ENCODE measurements at regions not wholly inside any gene's neighbourhood (a gene's known extent, or its start where the extent isn't known, plus 50 kb on each side); places are given as distances from the start of the nearest gene placed in this dataset.

GRCh38 chr6:147621263-147621662 lies 112.8 kb downstream of the SAMD5 start:
- no peak overlapping the region for H3K4me3 ChIP-seq (ENCODE audit: low read depth, low read length)
- no peak overlapping the region for H3K27ac ChIP-seq (ENCODE audit: low read depth, low read length)
- no peaks in the 10 kb centered on the region for H3K4me1 ChIP-seq (ENCODE audit: control insufficient read depth, insufficient read depth, low read length, unreplicated experiment)
- H2AFZ ChIP-seq (ENCODE audit: low read length, unreplicated experiment), result no peak overlapping the region
- no peaks in the 10 kb centered on the region for H3K79me2 ChIP-seq (ENCODE audit: control insufficient read depth, insufficient read depth, low read length, unreplicated experiment)
- H3K27me3 ChIP-seq (ENCODE audit: insufficient read depth, low read length), result no peaks in the 10 kb centered on the region
- no peaks in the 10 kb centered on the region for H3K36me3 ChIP-seq (ENCODE audit: insufficient read depth, low read length)

GRCh38 chr6:147621961-147622360 lies 113.5 kb downstream of the SAMD5 start:
- Histone ChIP-seq H3K27me3 (ENCODE audit: insufficient read depth, low read length) (no peaks in the 10 kb centered on the region), H3K4me1 (ENCODE audit: control insufficient read depth, insufficient read depth, low read length, unreplicated experiment) (no peaks in the 10 kb centered on the region), H3K79me2 (ENCODE audit: control insufficient read depth, insufficient read depth, low read length, unreplicated experiment) (no peaks in the 10 kb centered on the region), H3K36me3 (ENCODE audit: insufficient read depth, low read length) (no peaks in the 10 kb centered on the region), H2AFZ (ENCODE audit: low read length, unreplicated experiment) (no peak overlapping the region), H3K4me3 (ENCODE audit: low read depth, low read length) (no peak overlapping the region), H3K27ac (ENCODE audit: low read depth, low read length) (no peak overlapping the region)

GRCh38 chr6:147624946-147625515 lies 116.5 kb downstream of the SAMD5 start:
- Histone ChIP-seq H2AFZ (ENCODE audit: low read length, unreplicated experiment) (no peak overlapping the region), H3K79me2 (ENCODE audit: control insufficient read depth, insufficient read depth, low read length, unreplicated experiment) (no peaks in the 10 kb centered on the region)

DNA sequence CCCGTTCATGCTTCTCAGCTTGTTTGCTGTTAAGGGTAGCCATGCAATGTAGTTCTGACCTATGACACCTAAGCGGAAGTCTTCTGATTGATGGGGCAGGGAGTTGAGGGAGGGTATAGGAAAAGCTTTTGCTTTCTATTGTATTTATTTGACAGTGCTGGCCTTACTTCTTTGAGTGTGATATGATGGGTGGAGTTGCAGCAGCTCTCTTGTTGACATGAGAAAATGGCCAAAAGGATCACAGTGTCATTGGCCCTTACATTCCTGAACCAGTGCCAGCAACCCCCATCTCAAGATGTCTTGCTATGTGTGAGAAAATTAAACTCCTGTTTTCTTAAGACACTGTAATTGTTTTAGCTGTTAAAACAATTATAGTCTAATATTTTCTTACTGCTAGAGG lies 117.5 kb downstream of the SAMD5 start:
- H2AFZ ChIP-seq (ENCODE audit: low read length, unreplicated experiment), result no peak overlapping the region
- H3K36me3 ChIP-seq (ENCODE audit: insufficient read depth, low read length), result no peaks in the 10 kb centered on the region
- H3K79me2 ChIP-seq (ENCODE audit: control insufficient read depth, insufficient read depth, low read length, unreplicated experiment), result no peaks in the 10 kb centered on the region
- H3K4me3 ChIP-seq (ENCODE audit: low read depth, low read length), result no peak overlapping the region
- H3K27me3 ChIP-seq (ENCODE audit: insufficient read depth, low read length), result no peaks in the 10 kb centered on the region
- no peaks in the 10 kb centered on the region for H3K4me1 ChIP-seq (ENCODE audit: control insufficient read depth, insufficient read depth, low read length, unreplicated experiment)
- no peak overlapping the region for H3K27ac ChIP-seq (ENCODE audit: low read depth, low read length)

More at GRCh38 chr6:147624946-147625515, 116.5 kb downstream of the SAMD5 start:
- Histone ChIP-seq H3K4me3 (ENCODE audit: low read depth, low read length) (no peak overlapping the region), H3K4me1 (ENCODE audit: control insufficient read depth, insufficient read depth, low read length, unreplicated experiment) (no peaks in the 10 kb centered on the region), H3K27ac (ENCODE audit: low read depth, low read length) (no peak overlapping the region), H3K36me3 (ENCODE audit: insufficient read depth, low read length) (no peaks in the 10 kb centered on the region), H3K27me3 (ENCODE audit: insufficient read depth, low read length) (no peaks in the 10 kb centered on the region)

GRCh38 chr6:147627411-147627810 lies 118.9 kb downstream of the SAMD5 start:
- H3K27me3 ChIP-seq (ENCODE audit: insufficient read depth, low read length), result no peaks in the 10 kb centered on the region
- no peaks in the 10 kb centered on the region for H3K36me3 ChIP-seq (ENCODE audit: insufficient read depth, low read length)
- no peaks in the 10 kb centered on the region for H3K4me1 ChIP-seq (ENCODE audit: control insufficient read depth, insufficient read depth, low read length, unreplicated experiment)
- no peaks in the 10 kb centered on the region for H3K79me2 ChIP-seq (ENCODE audit: control insufficient read depth, insufficient read depth, low read length, unreplicated experiment)
- H2AFZ ChIP-seq (ENCODE audit: low read length, unreplicated experiment), result no peak overlapping the region
- no peak overlapping the region for H3K27ac ChIP-seq (ENCODE audit: low read depth, low read length)
- H3K4me3 ChIP-seq (ENCODE audit: low read depth, low read length), result no peak overlapping the region

GRCh38 chr6:147633191-147633590 lies 124.7 kb downstream of the SAMD5 start:
- H3K27me3 ChIP-seq (ENCODE audit: insufficient read depth, low read length), result no peaks in the 10 kb centered on the region; the same call in 1 of the 2 replicates
- no peaks in the 10 kb centered on the region for H3K4me1 ChIP-seq (ENCODE audit: control insufficient read depth, insufficient read depth, low read length, unreplicated experiment)
- H3K4me3 ChIP-seq (ENCODE audit: low read depth, low read length), result no peak overlapping the region
- no peaks in the 10 kb centered on the region for H3K36me3 ChIP-seq (ENCODE audit: insufficient read depth, low read length)
- no peak overlapping the region for H3K27ac ChIP-seq (ENCODE audit: low read depth, low read length)
- no peak overlapping the region for H2AFZ ChIP-seq (ENCODE audit: low read length, unreplicated experiment)
- no peaks in the 10 kb centered on the region for H3K79me2 ChIP-seq (ENCODE audit: control insufficient read depth, insufficient read depth, low read length, unreplicated experiment)

- no peaks in the 10 kb centered on the region for H3K79me2 ChIP-seq (ENCODE audit: control insufficient read depth, insufficient read depth, low read length, unreplicated experiment)
- H3K36me3 ChIP-seq (ENCODE audit: insufficient read depth, low read length), result no peaks in the 10 kb centered on the region
- no peak overlapping the region for H2AFZ ChIP-seq (ENCODE audit: low read length, unreplicated experiment)
- H3K27ac ChIP-seq (ENCODE audit: low read depth, low read length), result no peak overlapping the region
- no peaks in the 10 kb centered on the region; the same call in 1 of the 2 replicates for H3K27me3 ChIP-seq (ENCODE audit: insufficient read depth, low read length)
- H3K4me1 ChIP-seq (ENCODE audit: control insufficient read depth, insufficient read depth, low read length, unreplicated experiment), result no peaks in the 10 kb centered on the region
- no peak overlapping the region for H3K4me3 ChIP-seq (ENCODE audit: low read depth, low read length)
These were observed 129.2 kb downstream of the SAMD5 start for GRCh38 chr6:147637620-147638195.

DNA sequence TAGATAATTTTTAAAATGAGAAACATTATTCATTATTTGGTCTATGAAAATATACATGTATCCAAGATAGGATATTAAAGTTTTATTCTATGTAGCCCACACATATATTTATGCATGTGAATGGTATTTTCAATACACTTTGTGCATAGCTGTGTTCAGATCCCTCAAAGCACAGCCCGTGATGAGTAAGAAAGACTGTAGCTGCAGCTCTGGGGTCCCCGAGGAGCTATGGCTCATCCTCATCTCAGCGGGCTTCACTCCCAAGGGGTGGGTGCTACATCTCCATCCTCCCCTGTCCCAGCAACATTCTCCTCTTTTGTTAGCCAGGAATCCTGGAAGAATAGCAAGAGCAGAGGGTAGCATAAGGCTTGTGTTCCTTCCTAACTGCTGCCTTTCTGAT lies 130.8 kb downstream of the SAMD5 start:
- no peaks in the 10 kb centered on the region for H3K4me1 ChIP-seq (ENCODE audit: control insufficient read depth, insufficient read depth, low read length, unreplicated experiment)
- no peaks in the 10 kb centered on the region for H3K79me2 ChIP-seq (ENCODE audit: control insufficient read depth, insufficient read depth, low read length, unreplicated experiment)
- no peaks in the 10 kb centered on the region for H3K36me3 ChIP-seq (ENCODE audit: insufficient read depth, low read length)
- H3K27ac ChIP-seq (ENCODE audit: low read depth, low read length), result no peak overlapping the region
- no peak overlapping the region for H2AFZ ChIP-seq (ENCODE audit: low read length, unreplicated experiment)
- H3K4me3 ChIP-seq (ENCODE audit: low read depth, low read length), result no peak overlapping the region
- no peaks in the 10 kb centered on the region; the same call in 1 of the 2 replicates for H3K27me3 ChIP-seq (ENCODE audit: insufficient read depth, low read length)

DNA sequence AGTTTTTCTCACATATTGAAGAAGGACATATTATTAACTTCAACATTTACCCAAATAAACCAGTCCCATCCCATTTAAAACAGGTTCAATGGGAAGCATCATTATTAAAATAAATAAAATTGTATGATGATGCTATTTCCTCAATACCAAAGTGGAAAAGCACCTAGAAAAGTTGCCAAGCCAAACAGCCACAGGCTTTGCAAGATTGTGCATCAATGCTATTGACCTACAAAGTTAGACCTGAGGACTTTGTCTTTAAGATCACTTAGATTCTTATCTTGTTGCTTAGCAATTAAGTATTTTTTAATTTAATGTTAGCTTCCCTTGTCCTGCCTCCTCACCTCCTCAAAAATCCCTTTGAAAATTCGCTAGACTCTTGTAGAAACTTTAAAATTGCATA lies 132.1 kb downstream of the SAMD5 start:
- Histone ChIP-seq H3K36me3 (ENCODE audit: insufficient read depth, low read length) (no peaks in the 10 kb centered on the region), H3K27ac (ENCODE audit: low read depth, low read length) (no peak overlapping the region), H3K4me1 (ENCODE audit: control insufficient read depth, insufficient read depth, low read length, unreplicated experiment) (no peaks in the 10 kb centered on the region), H2AFZ (ENCODE audit: low read length, unreplicated experiment) (no peak overlapping the region), H3K27me3 (ENCODE audit: insufficient read depth, low read length) (no peaks in the 10 kb centered on the region), H3K79me2 (ENCODE audit: control insufficient read depth, insufficient read depth, low read length, unreplicated experiment) (no peaks in the 10 kb centered on the region), H3K4me3 (ENCODE audit: low read depth, low read length) (no peak overlapping the region)

- Histone ChIP-seq H3K27me3 (ENCODE audit: insufficient read depth, low read length) (no peaks in the 10 kb centered on the region), H2AFZ (ENCODE audit: low read length, unreplicated experiment) (no peak overlapping the region), H3K4me1 (ENCODE audit: control insufficient read depth, insufficient read depth, low read length, unreplicated experiment) (no peaks in the 10 kb centered on the region), H3K36me3 (ENCODE audit: insufficient read depth, low read length) (no peaks in the 10 kb centered on the region), H3K27ac (ENCODE audit: low read depth, low read length) (no peak overlapping the region), H3K4me3 (ENCODE audit: low read depth, low read length) (no peak overlapping the region), H3K79me2 (ENCODE audit: control insufficient read depth, insufficient read depth, low read length, unreplicated experiment) (no peaks in the 10 kb centered on the region)
These were observed 133.0 kb downstream of the SAMD5 start for GRCh38 chr6:147641511-147641910.

DNA sequence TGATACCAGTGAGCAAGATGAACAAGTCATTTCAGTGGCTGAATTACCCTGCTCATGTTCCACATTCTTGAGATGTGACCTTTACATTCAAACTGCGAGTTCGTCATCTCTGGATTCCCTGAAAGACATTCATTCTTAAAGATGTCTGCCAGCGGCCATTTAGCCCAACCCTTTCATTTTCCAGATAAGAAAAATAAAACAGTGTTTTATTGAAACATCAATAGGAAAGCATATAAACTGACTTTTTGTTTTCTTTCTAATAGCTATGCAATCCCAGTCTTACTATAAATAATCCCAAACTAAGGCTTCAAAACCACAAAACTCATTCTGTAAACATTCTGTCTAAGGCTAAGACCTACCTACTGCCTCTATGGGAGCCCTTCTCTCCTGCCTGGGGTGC lies 134.0 kb downstream of the SAMD5 start:
- Histone ChIP-seq H3K79me2 (ENCODE audit: control insufficient read depth, insufficient read depth, low read length, unreplicated experiment) (no peaks in the 10 kb centered on the region), H3K27me3 (ENCODE audit: insufficient read depth, low read length) (no peaks in the 10 kb centered on the region), H3K4me1 (ENCODE audit: control insufficient read depth, insufficient read depth, low read length, unreplicated experiment) (no peaks in the 10 kb centered on the region), H3K27ac (ENCODE audit: low read depth, low read length) (no peak overlapping the region), H3K4me3 (ENCODE audit: low read depth, low read length) (no peak overlapping the region), H2AFZ (ENCODE audit: low read length, unreplicated experiment) (no peak overlapping the region), H3K36me3 (ENCODE audit: insufficient read depth, low read length) (no peaks in the 10 kb centered on the region)

All from ACC112 (cell line).